Activated CD8-positive, alpha-beta T cell treated with anti-CD3 and anti-CD28 coated beads for 36 hours (primary cell): ENCODE measurements at regions not wholly inside any gene's neighbourhood (a gene's known extent, or its start where the extent isn't known, plus 50 kb on each side); places are given as distances from the start of the nearest gene placed in this dataset.

ENCODE experiments used
- ATAC-seq: fragments of 200-7000 bp; cut with Tn5 transposase; one replicate; pipeline ENCODE4 v1.10.0; 2021; ENCODE audit warnings: mild to moderate bottlenecking, moderate library complexity
- CTCF ChIA-PET: fragments of 350-600 bp; sonication (Branson Sonifier 250); formaldehyde crosslinking; loops from one replicate; lab custom pipeline; 2021; ENCODE audit warnings: antibody characterized with exemption; lab: Charles Lee
- POLR2A ChIA-PET: fragments of 350-600 bp; sonication (Branson Sonifier 250); formaldehyde crosslinking; loops from one replicate; lab custom pipeline; 2021; ENCODE audit warnings: antibody characterized with exemption; lab: Charles Lee
- DNase-seq: peaks from one replicate; pipeline ENCODE4 v3.0.0-alpha.2; 2020
- H3K27ac Mint-ChIP-seq: one replicate; pipeline ENCODE4 v1.8.0; 2021; ENCODE audit warnings: mild to moderate bottlenecking, mixed read lengths
- H3K27me3 Mint-ChIP-seq: one replicate; pipeline ENCODE4 v1.8.0; 2021; ENCODE audit warnings: mixed read lengths
- H3K36me3 Mint-ChIP-seq: one replicate; pipeline ENCODE4 v1.8.0; 2021; ENCODE audit warnings: low read depth, mixed read lengths
- H3K4me1 Mint-ChIP-seq: one replicate; pipeline ENCODE4 v1.8.0; 2021; ENCODE audit warnings: low read depth, mixed read lengths
- H3K4me3 Mint-ChIP-seq: one replicate; pipeline ENCODE4 v1.8.0; 2021; ENCODE audit warnings: mild to moderate bottlenecking, moderate library complexity, mixed read lengths
- H3K9me3 Mint-ChIP-seq: one replicate; pipeline ENCODE4 v1.8.0; 2021; ENCODE audit warnings: mixed read lengths
- intact Hi-C: fragments of 100-400 bp; cut with micrococcal nuclease; formaldehyde crosslinking; loops from one replicate; pipeline ENCODE4 v1.10.0; 2022
- TF ChIP-seq, protein P1 (sequence below): fragments of 200-600 bp; IDR thresholded peaks from one replicate; pipeline ENCODE4 v1.8.0; 2022; ENCODE audit warnings: antibody characterized with exemption, mild to moderate bottlenecking

DNA sequence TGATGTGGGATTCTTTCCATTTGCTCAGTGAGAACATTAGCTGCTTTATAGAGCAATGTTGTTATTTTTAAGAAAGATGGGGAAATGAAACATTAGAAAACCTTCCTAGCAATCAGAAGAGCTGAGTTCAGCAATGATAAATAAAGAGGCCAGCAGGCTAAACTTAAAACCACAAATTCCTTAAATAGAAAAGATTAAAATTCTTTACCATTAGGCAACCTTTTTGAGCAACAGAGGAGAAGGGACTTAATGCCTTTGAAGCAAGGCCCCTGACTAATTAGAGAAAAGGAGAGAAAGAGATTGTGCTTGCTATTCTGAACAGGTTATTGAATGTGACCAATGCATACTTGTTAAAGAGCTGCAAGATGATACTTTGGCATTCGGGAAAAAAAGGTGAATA lies 160.8 kb upstream of the LMO3 start:
- Mint-ChIP-seq H3K27me3 (no peaks in the 10 kb centered on the region), H3K4me3 (no peak overlapping the region), H3K27ac (no peak overlapping the region), H3K9me3 (peaks cover 10% of the 10 kb centered on the region), H3K36me3 (no peaks in the 10 kb centered on the region), H3K4me1 (no peaks in the 10 kb centered on the region)
- intact Hi-C loops: no loop called here
- ChIA-PET POLR2A (no interaction called here), CTCF (no interaction called here)
- DNase-seq (no peak), ATAC-seq (no peak)
- TF ChIP-seq, protein P1, sequence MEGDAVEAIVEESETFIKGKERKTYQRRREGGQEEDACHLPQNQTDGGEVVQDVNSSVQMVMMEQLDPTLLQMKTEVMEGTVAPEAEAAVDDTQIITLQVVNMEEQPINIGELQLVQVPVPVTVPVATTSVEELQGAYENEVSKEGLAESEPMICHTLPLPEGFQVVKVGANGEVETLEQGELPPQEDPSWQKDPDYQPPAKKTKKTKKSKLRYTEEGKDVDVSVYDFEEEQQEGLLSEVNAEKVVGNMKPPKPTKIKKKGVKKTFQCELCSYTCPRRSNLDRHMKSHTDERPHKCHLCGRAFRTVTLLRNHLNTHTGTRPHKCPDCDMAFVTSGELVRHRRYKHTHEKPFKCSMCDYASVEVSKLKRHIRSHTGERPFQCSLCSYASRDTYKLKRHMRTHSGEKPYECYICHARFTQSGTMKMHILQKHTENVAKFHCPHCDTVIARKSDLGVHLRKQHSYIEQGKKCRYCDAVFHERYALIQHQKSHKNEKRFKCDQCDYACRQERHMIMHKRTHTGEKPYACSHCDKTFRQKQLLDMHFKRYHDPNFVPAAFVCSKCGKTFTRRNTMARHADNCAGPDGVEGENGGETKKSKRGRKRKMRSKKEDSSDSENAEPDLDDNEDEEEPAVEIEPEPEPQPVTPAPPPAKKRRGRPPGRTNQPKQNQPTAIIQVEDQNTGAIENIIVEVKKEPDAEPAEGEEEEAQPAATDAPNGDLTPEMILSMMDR: no peak

DNA sequence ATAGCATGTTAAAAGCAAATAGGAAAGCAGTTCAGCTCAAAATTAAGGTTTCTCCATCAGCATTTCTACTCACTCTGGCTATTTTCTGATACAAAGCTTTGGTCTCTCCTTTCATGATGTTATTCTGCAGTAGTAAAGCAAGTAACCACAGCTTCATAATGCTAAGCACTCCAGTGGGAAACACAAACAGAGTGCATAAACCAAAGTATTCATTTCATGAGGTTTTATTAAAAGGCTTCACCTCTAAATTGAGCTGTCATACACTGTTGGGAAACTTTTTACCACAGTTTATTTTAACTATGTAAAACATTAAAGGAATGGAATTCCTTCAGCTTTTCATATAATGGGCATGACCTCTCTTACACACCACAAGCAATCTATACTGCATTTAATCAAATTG lies 157.9 kb upstream of the LMO3 start:
- CTCF ChIA-PET: no interaction called here
- intact Hi-C loops: no loop called here
- DNase-seq: no peak
- no peaks in the 10 kb centered on the region for H3K36me3 Mint-ChIP-seq
- no peak overlapping the region for H3K4me3 Mint-ChIP-seq
- no peak for ATAC-seq
- H3K27me3 Mint-ChIP-seq: no peaks in the 10 kb centered on the region
- no peaks in the 10 kb centered on the region for H3K4me1 Mint-ChIP-seq
- POLR2A ChIA-PET: no interaction called here
- TF ChIP-seq, protein P1: no peak
- H3K27ac Mint-ChIP-seq: no peak overlapping the region
- peaks cover 10% of the 10 kb centered on the region for H3K9me3 Mint-ChIP-seq

DNA sequence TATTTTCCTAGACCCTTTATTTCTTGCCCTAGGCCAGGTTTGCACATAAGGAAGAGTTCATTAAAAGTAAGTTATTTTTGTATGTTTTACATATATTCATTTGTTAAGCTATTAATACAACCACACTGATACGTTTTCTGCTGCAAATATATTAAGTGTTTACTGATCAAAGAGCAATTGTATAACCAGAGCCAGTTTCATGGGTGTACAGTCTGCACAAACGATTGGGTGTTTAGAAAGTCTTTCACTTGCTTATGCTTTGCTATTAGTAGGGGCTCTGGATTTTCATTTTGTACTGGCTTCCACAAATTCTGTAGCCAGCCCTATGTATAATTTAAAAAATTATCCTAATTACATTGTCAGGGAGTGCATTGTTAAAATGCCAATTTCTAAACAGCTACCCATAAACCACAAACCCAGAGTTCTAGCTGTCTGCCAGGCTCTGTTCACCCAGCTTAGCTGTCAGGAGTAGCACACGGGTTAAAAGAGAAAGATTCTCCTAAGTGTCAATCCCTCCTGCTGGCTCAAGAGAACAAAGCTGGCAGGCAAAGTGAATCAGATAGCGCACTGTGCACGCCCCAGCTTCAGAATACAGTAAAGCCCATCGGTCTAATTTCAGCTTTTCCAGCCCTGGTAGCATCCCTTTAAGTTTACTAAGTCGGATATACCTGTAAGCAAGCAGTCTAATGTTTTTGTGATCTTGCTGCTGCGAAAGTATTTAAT lies 151.0 kb upstream of the LMO3 start:
- ChIA-PET CTCF (no interaction called here), POLR2A (no interaction called here)
- DNase-seq (no peak), ATAC-seq (no peak)
- Mint-ChIP-seq H3K4me3 (no peak overlapping the region), H3K36me3 (no peaks in the 10 kb centered on the region), H3K9me3 (peaks cover 4% of the 10 kb centered on the region), H3K4me1 (no peaks in the 10 kb centered on the region), H3K27ac (no peak overlapping the region), H3K27me3 (no peaks in the 10 kb centered on the region)
- intact Hi-C loops: no loop called here
- TF ChIP-seq, protein P1: no peak

DNA sequence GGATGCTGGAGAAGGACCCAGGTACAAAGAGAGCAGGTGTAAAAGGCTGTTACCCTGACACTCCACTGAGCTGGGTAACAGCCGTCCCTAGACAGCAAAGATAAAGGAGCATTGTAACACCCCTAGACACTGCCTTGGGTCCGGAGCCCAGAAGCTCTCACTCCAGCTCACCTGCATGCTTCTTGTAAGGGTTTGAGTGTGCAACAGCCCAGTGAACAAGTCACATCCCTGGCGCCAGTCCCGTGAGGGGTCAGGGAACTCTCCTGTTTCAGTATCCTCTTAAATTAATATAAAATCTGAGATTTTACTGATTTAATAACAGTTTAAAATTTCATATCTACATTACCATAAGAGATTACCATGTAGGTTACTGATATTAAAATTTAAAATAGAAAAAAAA lies 124.8 kb upstream of the LMO3 start:
- Mint-ChIP-seq H3K9me3 (peaks cover 5% of the 10 kb centered on the region), H3K4me3 (no peak overlapping the region), H3K4me1 (no peaks in the 10 kb centered on the region), H3K27me3 (no peaks in the 10 kb centered on the region), H3K36me3 (no peaks in the 10 kb centered on the region), H3K27ac (no peak overlapping the region)
- ATAC-seq: no peak
- intact Hi-C loops: no loop called here
- POLR2A ChIA-PET: no interaction called here
- CTCF ChIA-PET: no interaction called here
- TF ChIP-seq, protein P1: no peak
- DNase-seq: no peak

DNA sequence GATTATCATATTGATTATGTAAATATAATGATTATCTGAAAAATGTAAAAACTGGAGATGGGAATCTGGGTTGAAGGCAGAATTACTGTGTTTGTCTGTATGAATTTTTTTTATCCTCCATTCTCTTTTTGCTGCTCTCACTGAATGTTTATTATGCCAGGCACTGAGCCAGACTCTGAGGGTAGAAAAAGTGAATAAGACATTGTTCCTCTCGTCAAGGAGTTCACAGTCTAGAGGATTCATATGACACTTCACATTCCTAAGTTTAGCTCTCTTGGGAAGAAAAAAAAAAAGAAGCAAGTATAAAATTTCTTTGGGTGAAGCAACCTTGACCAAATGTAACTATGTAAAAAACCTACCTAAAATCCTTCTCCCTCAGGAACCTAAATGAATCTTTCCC lies 120.9 kb upstream of the LMO3 start:
- Mint-ChIP-seq H3K9me3 (peaks cover 5% of the 10 kb centered on the region), H3K4me3 (no peak overlapping the region), H3K27me3 (no peaks in the 10 kb centered on the region), H3K27ac (no peak overlapping the region), H3K4me1 (no peaks in the 10 kb centered on the region), H3K36me3 (no peaks in the 10 kb centered on the region)
- ChIA-PET POLR2A (no interaction called here), CTCF (no interaction called here)
- TF ChIP-seq, protein P1: no peak
- ATAC-seq (no peak), DNase-seq (no peak)
- intact Hi-C loops: no loop called here
